GM06990 (cell line): ENCODE measurements at regions not wholly inside any gene's neighbourhood (a gene's known extent, or its start where the extent isn't known, plus 50 kb on each side); places are given as distances from the start of the nearest gene placed in this dataset.

Experiments used
- DNase-seq: peaks from one replicate; pipeline ENCODE4 v3.0.0-alpha.2; 2011; ENCODE audit not compliant: insufficient read length; ENCODE audit errors: extremely low read depth
- H3K27me3 ChIP-seq: replicated peaks from 2 replicates; pipeline ENCODE4 v1.6.0; 2011; ENCODE audit warnings: low read length; ENCODE audit not compliant: control insufficient read depth, insufficient read depth
- H3K36me3 ChIP-seq: 2 replicates; pipeline ENCODE4 v1.5.1; 2011; ENCODE audit warnings: low read length; ENCODE audit not compliant: control insufficient read depth, insufficient read depth
- H3K4me3 ChIP-seq: replicated peaks from 2 replicates; pipeline ENCODE4 v1.5.1; 2011; ENCODE audit warnings: low read depth, mild to moderate bottlenecking, control low read depth, low read length
- CTCF ChIP-seq: IDR thresholded peaks from 2 replicates; pipeline ENCODE4 v1.5.1; 2011; ENCODE audit warnings: low read length, control low read depth, mild to moderate bottlenecking, inconsistent platforms; ENCODE audit not compliant: insufficient read depth, poor library complexity, severe bottlenecking

DNA sequence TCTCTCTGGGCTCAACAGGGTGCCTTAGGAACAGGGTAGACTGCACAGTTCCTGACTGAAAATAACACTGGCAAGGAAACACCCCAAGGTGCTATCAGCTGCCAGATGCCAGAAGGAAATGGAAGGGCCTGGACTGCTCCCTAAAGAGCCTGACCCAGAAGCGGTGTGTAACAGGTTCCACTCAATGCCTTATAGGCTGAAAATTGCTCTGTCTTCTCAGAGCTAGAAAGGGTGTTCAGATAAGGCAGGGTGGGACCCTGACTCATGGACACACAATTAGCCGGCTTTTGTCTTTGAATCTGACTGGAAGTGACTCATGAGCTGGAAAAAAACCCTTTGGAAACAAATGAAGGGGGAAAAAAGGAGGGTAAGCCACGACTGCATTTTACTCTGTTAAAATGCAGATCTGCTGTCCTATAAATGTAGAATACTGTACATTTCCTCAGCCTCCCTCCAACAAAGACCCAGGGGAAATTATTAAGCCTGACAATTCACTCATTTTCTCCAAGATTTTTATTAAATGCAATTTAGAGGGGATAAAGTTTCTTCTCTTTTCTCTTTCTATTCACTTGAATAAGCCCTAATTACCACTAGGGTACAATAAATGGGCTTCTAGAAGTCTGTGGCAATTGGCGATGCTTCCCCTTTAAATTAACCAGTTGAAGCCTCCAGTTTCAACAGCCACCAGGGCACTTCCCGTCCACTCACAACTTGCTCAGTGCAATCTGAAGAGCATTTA, 160.2 kb upstream of the TBL1XR1 start:
- Histone ChIP-seq H3K4me3 (no peak overlapping the region), H3K36me3 (no peaks in the 10 kb centered on the region), H3K27me3 (no peaks in the 10 kb centered on the region)
- no peak for DNase-seq
- TF ChIP-seq CTCF = no peak

- no peak for TF ChIP-seq CTCF
- Histone ChIP-seq H3K36me3 (no peaks in the 10 kb centered on the region), H3K4me3 (peak overlapping the region; percentile 35; the same call in 1 of the 2 replicates), H3K27me3 (no peaks in the 10 kb centered on the region)
- DNase-seq = peak; percentile 78
These were observed 161.1 kb upstream of the TBL1XR1 start for GRCh38 chr3:177358091-177358976.

GRCh38 chr3:177358977-177359592, 161.8 kb upstream of the TBL1XR1 start:
- no peaks in the 10 kb centered on the region for H3K36me3 ChIP-seq
- no peak for TF ChIP-seq CTCF
- peak; percentile 72 for DNase-seq
- H3K4me3 ChIP-seq = no peak overlapping the region; the same call in 1 of the 2 replicates
- H3K27me3 ChIP-seq = no peaks in the 10 kb centered on the region

DNA sequence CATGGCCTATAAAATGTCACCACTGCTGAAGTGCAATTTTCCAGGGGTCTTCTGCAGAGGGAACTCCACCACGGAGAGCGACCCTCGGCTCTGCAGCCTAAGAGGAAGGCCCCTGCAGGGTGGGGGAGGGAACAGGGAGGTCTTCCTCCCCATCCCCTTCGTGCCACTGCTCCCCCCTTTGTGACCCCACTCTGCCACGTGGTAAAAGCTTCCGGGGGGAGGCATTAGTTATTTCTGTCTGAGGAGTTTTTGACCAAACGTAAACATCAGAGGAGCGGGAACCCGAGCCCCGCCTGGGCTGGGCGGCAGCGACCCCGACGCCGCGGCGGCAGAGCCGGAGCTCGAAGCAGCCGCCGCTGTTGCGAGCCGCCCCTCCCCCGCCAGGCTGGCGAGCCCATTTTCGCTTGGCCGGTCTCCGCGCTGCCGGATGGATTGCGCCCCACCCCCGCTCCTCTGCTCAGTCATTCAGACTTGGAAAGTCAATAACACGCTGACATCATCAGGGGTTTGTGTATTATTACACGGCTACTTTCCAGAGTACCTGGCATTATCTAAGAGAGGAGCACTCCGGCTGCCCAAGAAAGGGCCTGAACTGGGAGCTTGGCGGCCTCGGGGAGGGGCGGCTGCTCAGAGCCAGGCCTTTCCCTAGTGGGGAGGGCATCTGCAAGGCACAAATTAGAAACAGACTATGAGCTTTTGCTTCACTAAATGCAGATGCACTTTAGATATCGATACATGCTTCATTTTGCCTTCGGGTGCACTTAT, 162.5 kb upstream of the TBL1XR1 start:
- TF ChIP-seq CTCF = no peak
- no peaks in the 10 kb centered on the region for H3K27me3 ChIP-seq
- DNase-seq = peak; percentile 98
- H3K4me3 ChIP-seq = peak overlapping the region; percentile 32
- no peaks in the 10 kb centered on the region for H3K36me3 ChIP-seq
